Islet precursor cell (in vitro differentiated cells): ENCODE measurements at regions not wholly inside any gene's neighbourhood (a gene's known extent, or its start where the extent isn't known, plus 50 kb on each side); places are given as distances from the start of the nearest gene placed in this dataset.
"Not testable (repeated sequence)": the region's sequence is repeated elsewhere in the genome, so short reads cannot be mapped to it uniquely, and the experiment has no call there.

Source experiments
- DNase-seq: peaks from one replicate; pipeline ENCODE4 v3.0.0-alpha.2; 2018

DNA sequence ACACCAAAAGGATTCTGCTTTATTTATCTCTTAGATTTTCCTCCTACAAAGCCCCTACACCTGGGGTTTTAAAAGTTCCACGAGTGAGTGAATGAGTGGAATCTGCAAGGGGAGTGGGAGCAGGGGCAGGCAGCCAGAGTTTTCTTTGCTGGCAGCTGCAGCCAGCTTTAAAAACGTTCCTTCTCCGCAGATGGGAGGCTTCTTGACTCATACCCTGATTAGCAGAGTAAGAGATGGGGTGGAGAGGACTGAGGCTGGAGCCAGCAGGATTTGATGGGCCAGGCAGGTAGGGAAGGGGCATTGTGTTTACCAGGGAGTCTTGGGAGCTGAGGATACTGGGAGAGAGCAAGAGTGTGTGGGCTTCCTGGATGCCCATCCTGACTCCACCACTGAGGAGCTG is 99.6 kb upstream of the TNP1 start:
- no peak for DNase-seq

GRCh38 chr2:216956820-216957493 is 97.1 kb upstream of the TNP1 start:
- DNase-seq = no peak

DNA sequence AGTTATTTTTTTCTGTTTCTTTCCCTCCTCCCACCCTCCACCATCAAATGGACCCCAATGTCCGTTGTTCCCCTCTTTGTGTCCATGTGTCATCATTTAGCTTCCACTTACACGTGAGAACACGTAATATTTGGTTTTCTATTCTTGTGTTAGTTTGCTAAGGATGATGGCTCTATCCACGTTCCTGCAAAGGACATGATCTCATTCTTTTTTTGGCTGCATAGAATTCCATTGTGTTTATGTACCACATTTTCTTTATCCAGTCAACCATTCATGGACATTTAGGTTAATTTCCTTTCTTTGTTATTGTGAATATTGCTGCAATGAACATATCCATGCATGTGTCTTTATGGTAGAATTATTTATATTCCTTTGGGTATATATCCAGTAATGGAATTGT is 91.3 kb upstream of the TNP1 start:
- DNase-seq = no peak

DNA sequence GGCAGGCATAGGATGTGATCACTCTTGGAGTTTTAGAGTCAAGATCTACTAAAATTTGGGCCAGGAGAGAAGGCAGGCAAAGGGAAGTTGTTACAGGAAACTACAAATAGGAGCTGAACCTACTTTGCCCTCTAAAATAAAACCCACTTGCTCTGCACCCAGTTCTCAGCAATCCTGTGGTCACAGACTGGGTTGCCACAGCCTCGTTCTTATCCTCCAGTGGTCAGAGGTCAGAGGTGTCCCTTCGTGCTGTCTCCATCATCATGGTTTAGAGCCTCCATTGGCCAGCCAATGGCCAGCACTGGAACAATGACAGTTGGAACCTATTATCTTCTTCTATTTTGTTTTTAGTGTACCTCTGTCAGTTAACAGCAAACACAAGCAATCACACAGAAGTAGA is 90.7 kb upstream of the TNP1 start:
- DNase-seq = no peak

- no peak for DNase-seq
These were observed 90.0 kb upstream of the TNP1 start for GRCh38 chr2:216949700-216950413.

GRCh38 chr2:216947055-216947454 is 87.2 kb upstream of the TNP1 start:
- DNase-seq = no peak

DNA sequence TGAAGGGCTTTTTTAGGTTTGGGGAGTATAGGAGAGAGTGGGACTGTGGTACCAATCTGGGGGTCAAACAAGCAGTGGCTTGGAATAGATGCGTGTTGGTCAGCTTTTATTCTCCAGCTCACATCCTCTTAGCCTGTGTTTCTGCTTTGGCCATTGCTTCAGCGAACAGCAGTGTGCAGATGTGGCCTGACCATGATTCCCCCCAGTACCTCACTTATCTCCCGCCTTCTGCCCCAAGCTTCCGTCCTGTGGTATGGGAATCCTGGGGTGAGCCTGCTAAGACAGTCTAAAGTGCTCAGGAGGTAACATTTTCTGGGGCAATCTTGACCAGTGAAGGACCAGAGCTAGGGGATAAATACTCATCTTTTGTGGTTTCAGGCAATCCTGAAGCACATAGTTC is 84.9 kb upstream of the TNP1 start:
- DNase-seq = no peak

DNA sequence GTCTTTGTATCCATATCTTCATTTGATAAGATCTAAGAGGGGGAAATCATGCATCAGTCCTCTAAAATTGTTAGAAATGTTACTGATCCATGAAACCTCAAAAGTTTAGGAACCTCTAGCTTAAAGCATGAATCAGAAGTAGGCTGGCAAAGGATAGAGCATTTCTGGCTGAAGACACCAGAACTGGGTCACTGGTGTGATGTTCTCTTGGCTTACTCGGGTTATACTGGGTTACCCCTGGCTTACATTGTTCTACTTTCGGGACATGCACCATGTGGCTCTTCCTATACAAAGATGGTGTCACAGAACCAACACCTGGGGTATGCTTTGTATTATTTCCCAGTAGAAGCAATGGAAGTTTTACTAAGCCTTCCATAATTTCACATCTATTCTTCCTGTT is 83.2 kb upstream of the TNP1 start:
- no peak for DNase-seq

- DNase-seq = no peak
These were observed 82.6 kb upstream of the TNP1 start for GRCh38 chr2:216942465-216942864.

GRCh38 chr2:216942016-216942415 is 82.2 kb upstream of the TNP1 start:
- no peak for DNase-seq

GRCh38 chr2:216936954-216937357 is 77.1 kb upstream of the TNP1 start:
- DNase-seq = peak; percentile 79

DNA sequence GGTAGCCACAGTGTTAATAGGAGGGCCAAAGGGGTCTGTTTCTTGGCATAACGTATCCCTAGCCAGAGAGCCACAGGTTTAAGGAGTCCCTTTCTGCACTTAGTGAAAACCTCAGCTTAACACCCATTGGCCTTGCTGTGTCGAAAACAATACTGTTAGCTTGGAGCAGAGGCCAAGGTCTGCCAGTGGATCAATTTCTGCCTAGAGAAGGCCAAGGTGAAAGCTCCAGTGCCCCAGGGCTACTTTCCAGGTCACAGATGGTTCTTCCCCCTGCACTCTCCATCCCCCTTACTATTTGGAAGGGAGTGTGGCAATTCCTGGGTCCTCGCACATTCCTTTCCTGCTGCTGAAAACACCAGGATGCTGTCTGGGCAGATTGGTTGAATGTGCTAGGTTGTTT is 74.8 kb upstream of the TNP1 start:
- DNase-seq = no peak

- DNase-seq = no peak
These were observed 74.3 kb upstream of the TNP1 start for GRCh38 chr2:216934151-216934550.

DNA sequence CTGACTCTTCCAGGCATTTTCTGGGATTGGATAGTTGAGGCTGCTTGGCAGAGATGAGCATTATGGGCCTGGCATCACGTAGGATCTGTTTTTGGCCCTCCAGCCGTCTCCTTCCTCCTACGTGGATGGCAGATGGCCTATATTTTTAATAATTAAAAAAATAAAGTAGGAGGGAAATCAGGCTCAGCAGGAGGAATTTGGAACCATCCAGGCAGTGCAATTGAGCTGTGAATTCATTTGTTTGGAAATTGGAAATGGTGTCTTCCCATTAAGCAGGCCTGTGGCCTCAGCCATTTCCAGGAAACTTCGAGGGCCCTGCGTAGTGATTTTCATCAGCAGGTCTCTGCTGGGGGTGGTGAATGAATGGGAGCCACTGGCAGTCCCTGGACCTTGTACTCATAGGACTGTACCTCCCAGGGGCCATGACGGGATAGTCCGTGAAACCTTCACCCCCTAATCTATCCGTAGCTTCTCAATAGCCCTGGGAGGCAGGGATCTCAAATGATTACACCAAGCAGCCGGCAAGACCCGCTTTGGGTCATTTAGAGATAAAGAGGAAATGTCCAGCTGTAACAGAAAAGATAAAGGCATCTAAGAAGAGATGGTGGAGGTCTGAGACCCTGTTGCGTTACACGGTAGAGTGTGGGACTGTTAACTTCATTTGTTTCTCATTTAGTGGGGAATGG is 73.1 kb upstream of the TNP1 start:
- DNase-seq = no peak

GRCh38 chr2:216932113-216932862 is 72.4 kb upstream of the TNP1 start:
- DNase-seq = no peak

DNA sequence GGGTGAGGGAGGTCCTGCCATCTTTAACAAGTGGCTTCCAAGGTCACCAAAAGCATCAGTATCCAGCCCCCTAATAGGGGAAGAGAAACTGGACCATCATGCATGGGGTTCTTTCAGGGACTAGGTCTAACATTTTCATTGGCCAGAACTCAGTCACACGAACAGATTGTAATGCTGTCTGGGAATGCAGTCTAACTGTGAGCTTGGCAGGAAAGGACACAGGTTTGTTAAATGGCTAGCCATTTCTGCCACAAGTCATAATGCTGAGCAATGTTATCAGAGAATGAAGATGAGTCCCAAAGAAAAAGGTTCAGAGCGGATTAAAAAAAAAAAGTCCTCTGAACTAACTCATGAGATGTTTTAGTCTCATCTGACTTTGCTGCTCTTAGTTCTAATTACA is 70.9 kb upstream of the TNP1 start:
- no peak for DNase-seq

- not testable (repeated sequence) for DNase-seq
These were observed 69.5 kb upstream of the TNP1 start for GRCh38 chr2:216929338-216929737.

- DNase-seq = no peak
These were observed 67.3 kb upstream of the TNP1 start for GRCh38 chr2:216927163-216927562.

DNA sequence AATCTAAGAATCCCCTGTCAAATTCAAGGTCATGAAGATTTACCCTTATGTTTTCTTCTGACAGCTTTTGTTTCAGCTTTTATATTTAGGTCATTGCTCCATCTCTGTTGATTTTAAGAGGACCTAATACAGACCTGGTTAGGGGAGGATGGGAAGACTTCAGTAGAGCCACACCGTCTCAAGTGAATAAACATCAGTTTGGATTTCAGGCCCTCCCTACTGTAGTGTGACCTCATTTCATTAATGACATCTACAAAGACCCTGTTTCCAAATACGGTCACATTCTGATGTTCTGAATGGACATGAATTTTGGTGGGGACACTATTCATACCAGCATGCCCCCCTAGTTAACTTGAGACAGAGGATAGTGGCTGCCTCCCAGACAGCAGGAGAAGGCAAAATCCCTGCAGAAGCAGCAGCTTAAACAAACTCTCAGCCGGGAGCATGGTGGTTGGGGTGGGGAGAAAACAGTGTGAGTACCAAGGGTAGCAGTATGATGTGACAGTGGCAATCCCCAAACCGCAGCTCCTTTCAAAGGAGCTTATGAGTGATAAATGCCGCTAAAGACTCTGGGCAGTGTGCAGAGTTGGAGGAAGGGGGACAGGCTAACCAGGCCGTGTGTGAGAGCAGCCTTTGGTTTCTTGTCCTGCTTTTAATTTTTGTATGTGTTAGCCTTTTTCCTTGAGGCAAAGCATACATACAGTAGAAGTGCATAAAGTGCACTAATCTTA is 65.9 kb upstream of the TNP1 start:
- no peak for DNase-seq

GRCh38 chr2:216925006-216925405 is 65.1 kb upstream of the TNP1 start:
- DNase-seq = no peak

GRCh38 chr2:216923706-216924105 is 63.8 kb upstream of the TNP1 start:
- DNase-seq = no peak

- no peak for DNase-seq
These were observed 62.4 kb upstream of the TNP1 start for GRCh38 chr2:216922175-216922780.
